SK-N-SH treated with all-trans-retinoic acid at 6 μM for 48 hours (cell line): ENCODE measurements at regions not wholly inside any gene's neighbourhood (a gene's known extent, or its start where the extent isn't known, plus 50 kb on each side); places are given as distances from the start of the nearest gene placed in this dataset.

Source experiments
- ATAC-seq: fragments of 200-7000 bp; cut with Tn5 transposase; 3 replicates; pipeline ENCODE4 v1.9.1; 2020; ENCODE audit warnings: mild to moderate bottlenecking, moderate library complexity
- ARNTL ChIP-seq: fragments of 450-650 bp; formaldehyde crosslinking; IDR thresholded peaks from 2 replicates; pipeline ENCODE4 v1.5.0; 2020; ENCODE audit warnings: low read depth, mild to moderate bottlenecking, moderate library complexity, borderline replicate concordance
- BACH2 ChIP-seq: fragments of 250-450 bp; sonication (Bioruptor Pico); IDR thresholded peaks from 2 replicates; pipeline ENCODE4 v1.9.0; 2021; ENCODE audit warnings: mild to moderate bottlenecking, borderline replicate concordance
- CSDC2 ChIP-seq: fragments of 250-450 bp; sonication (Bioruptor Pico); IDR thresholded peaks from 2 replicates; pipeline ENCODE4 v1.5.0; 2020; ENCODE audit warnings: mild to moderate bottlenecking, moderate library complexity
- ESRRG ChIP-seq: fragments of 250-450 bp; sonication (Bioruptor Pico); IDR thresholded peaks from 2 replicates; pipeline ENCODE4 v1.6.1; 2021; ENCODE audit warnings: mild to moderate bottlenecking
- GLIS3 ChIP-seq: fragments of 250-450 bp; sonication (Bioruptor Pico); IDR thresholded peaks from 2 replicates; pipeline ENCODE4 v1.5.0; 2020; ENCODE audit warnings: mild to moderate bottlenecking, moderate library complexity
- ISL1 ChIP-seq: fragments of 250-450 bp; sonication (Bioruptor Pico); IDR thresholded peaks from 2 replicates; pipeline ENCODE4 v2.1.2; 2022; ENCODE audit warnings: mild to moderate bottlenecking, moderate library complexity
- OSR1 ChIP-seq: fragments of 250-450 bp; sonication (Bioruptor Pico); IDR thresholded peaks from 2 replicates; pipeline ENCODE4 v1.8.0; 2022; ENCODE audit warnings: moderate library complexity, mild to moderate bottlenecking, inconsistent platforms
- POU6F1 ChIP-seq: fragments of 250-450 bp; sonication (Bioruptor Pico); IDR thresholded peaks from 2 replicates; pipeline ENCODE4 v1.8.0; 2021; ENCODE audit warnings: low read depth, mild to moderate bottlenecking, moderate library complexity, borderline replicate concordance
- PPARA ChIP-seq: fragments of 250-450 bp; sonication (Bioruptor Pico); IDR thresholded peaks from 2 replicates; pipeline ENCODE4 v1.5.0; 2020; ENCODE audit warnings: mild to moderate bottlenecking, borderline replicate concordance
- RARB ChIP-seq: fragments of 250-450 bp; sonication (Bioruptor Pico); IDR thresholded peaks from 2 replicates; pipeline ENCODE4 v1.8.0; 2021; ENCODE audit warnings: mild to moderate bottlenecking, moderate library complexity
- SNAI2 ChIP-seq: fragments of 250-450 bp; sonication (Bioruptor Pico); IDR thresholded peaks from 2 replicates; pipeline ENCODE4 v1.5.0; 2020; ENCODE audit warnings: mild to moderate bottlenecking, moderate library complexity
- TCF4 ChIP-seq: fragments of 250-450 bp; sonication (Bioruptor Pico); IDR thresholded peaks from 2 replicates; pipeline ENCODE4 v1.8.0; 2021; ENCODE audit warnings: mild to moderate bottlenecking, moderate library complexity, borderline replicate concordance
- TOX ChIP-seq: fragments of 250-450 bp; sonication (Bioruptor Pico); IDR thresholded peaks from 2 replicates; pipeline ENCODE4 v1.8.0; 2021; ENCODE audit warnings: mild to moderate bottlenecking, moderate library complexity, borderline replicate concordance
- TSHZ2 ChIP-seq: fragments of 250-450 bp; sonication (Bioruptor Pico); IDR thresholded peaks from 2 replicates; pipeline ENCODE4 v1.5.0; 2020; ENCODE audit warnings: mild to moderate bottlenecking, moderate library complexity
- ZFP30 ChIP-seq: fragments of 450-650 bp; formaldehyde crosslinking; IDR thresholded peaks from 2 replicates; pipeline ENCODE4 v1.5.0; 2022; ENCODE audit warnings: mild to moderate bottlenecking, moderate library complexity
- ZNF565 ChIP-seq: fragments of 450-650 bp; formaldehyde crosslinking; conservative IDR thresholded peaks from 2 replicates; pipeline ENCODE4 v1.5.0; 2020; ENCODE audit warnings: low read depth, mild to moderate bottlenecking, moderate library complexity
- ZNF70 ChIP-seq: fragments of 450-650 bp; formaldehyde crosslinking; IDR thresholded peaks from 2 replicates; pipeline ENCODE4 v1.5.0; 2020; ENCODE audit warnings: mild to moderate bottlenecking, moderate library complexity
- TF ChIP-seq, protein P1 (sequence below): fragments of 250-450 bp; sonication (Bioruptor Pico); IDR thresholded peaks from 2 replicates; pipeline ENCODE4 v1.5.1; 2021; ENCODE audit warnings: mild to moderate bottlenecking, moderate library complexity
- TF ChIP-seq, protein P2 (sequence below): fragments of 250-450 bp; sonication (Bioruptor Pico); IDR thresholded peaks from 2 replicates; pipeline ENCODE4 v1.5.1; 2020; ENCODE audit warnings: low read depth, mild to moderate bottlenecking, moderate library complexity

GRCh38 chr2:220552790-220553535 lies 925.5 kb downstream of the SLC4A3 start:
- ATAC-seq = no peak
- no peak for TF ChIP-seq GLIS3 (CRISPR knock-in tag)
- TF ChIP-seq TOX (CRISPR knock-in tag) = no peak
- no peak for TF ChIP-seq POU6F1 (CRISPR knock-in tag)
- no peak for TF ChIP-seq BACH2 (CRISPR knock-in tag)
- TF ChIP-seq, protein P1, sequence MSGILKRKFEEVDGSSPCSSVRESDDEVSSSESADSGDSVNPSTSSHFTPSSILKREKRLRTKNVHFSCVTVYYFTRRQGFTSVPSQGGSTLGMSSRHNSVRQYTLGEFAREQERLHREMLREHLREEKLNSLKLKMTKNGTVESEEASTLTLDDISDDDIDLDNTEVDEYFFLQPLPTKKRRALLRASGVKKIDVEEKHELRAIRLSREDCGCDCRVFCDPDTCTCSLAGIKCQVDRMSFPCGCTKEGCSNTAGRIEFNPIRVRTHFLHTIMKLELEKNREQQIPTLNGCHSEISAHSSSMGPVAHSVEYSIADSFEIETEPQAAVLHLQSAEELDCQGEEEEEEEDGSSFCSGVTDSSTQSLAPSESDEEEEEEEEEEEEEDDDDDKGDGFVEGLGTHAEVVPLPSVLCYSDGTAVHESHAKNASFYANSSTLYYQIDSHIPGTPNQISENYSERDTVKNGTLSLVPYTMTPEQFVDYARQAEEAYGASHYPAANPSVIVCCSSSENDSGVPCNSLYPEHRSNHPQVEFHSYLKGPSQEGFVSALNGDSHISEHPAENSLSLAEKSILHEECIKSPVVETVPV (CRISPR knock-in tag) = no peak
- no peak for TF ChIP-seq TSHZ2 (CRISPR knock-in tag)
- no peak for TF ChIP-seq ZNF565
- TF ChIP-seq, protein P2, sequence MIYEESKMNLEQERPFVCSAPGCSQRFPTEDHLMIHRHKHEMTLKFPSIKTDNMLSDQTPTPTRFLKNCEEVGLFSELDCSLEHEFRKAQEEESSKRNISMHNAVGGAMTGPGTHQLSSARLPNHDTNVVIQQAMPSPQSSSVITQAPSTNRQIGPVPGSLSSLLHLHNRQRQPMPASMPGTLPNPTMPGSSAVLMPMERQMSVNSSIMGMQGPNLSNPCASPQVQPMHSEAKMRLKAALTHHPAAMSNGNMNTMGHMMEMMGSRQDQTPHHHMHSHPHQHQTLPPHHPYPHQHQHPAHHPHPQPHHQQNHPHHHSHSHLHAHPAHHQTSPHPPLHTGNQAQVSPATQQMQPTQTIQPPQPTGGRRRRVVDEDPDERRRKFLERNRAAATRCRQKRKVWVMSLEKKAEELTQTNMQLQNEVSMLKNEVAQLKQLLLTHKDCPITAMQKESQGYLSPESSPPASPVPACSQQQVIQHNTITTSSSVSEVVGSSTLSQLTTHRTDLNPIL = no peak
- no peak for TF ChIP-seq PPARA (CRISPR knock-in tag)
- TF ChIP-seq ZNF70 (CRISPR knock-in tag) = no peak
- TF ChIP-seq RARB (CRISPR knock-in tag) = no peak
- no peak for TF ChIP-seq ISL1 (CRISPR knock-in tag)
- no peak for TF ChIP-seq SNAI2 (CRISPR knock-in tag)

GRCh38 chr2:220555961-220556630 lies 928.7 kb downstream of the SLC4A3 start:
- ATAC-seq = peak; percentile 21; the same call in 1 of the 3 replicates
- no peak for TF ChIP-seq ZFP30 (CRISPR knock-in tag)
- no peak for TF ChIP-seq ESRRG (CRISPR knock-in tag)
- no peak for TF ChIP-seq RARB (CRISPR knock-in tag)
- no peak for TF ChIP-seq TOX (CRISPR knock-in tag)
- no peak for TF ChIP-seq POU6F1 (CRISPR knock-in tag)
- TF ChIP-seq CSDC2 (CRISPR knock-in tag) = no peak
- TF ChIP-seq TCF4 (CRISPR knock-in tag) = no peak
- no peak for TF ChIP-seq TSHZ2 (CRISPR knock-in tag)
- no peak for TF ChIP-seq OSR1 (CRISPR knock-in tag)
- no peak for TF ChIP-seq ZNF565
- no peak for TF ChIP-seq ISL1 (CRISPR knock-in tag)
- TF ChIP-seq GLIS3 (CRISPR knock-in tag) = no peak
- TF ChIP-seq ARNTL (CRISPR knock-in tag) = no peak
- TF ChIP-seq PPARA (CRISPR knock-in tag) = no peak
- no peak for TF ChIP-seq BACH2 (CRISPR knock-in tag)
